H1 (cell line): ENCODE measurements at regions not wholly inside any gene's neighbourhood (a gene's known extent, or its start where the extent isn't known, plus 50 kb on each side); places are given as distances from the start of the nearest gene placed in this dataset.

Experiments used
- CTCF ChIA-PET: fragments of 300-600 bp; sonication (Branson Sonifier 250); formaldehyde crosslinking; loops from one replicate; lab custom pipeline; 2021; ENCODE audit not compliant: partially characterized antibody; lab: Charles Lee
- POLR2A ChIA-PET: fragments of 300-600 bp; sonication (Branson Sonifier 250); formaldehyde crosslinking; loops from one replicate; lab custom pipeline; 2021; ENCODE audit warnings: inconsistent platforms; ENCODE audit not compliant: partially characterized antibody; lab: Charles Lee
- DNase-seq, 2 experiments: peaks; one replicate each; pipeline versions ENCODE4 v3.0.0 to v3.0.0-alpha.2; 2010 to 2022; ENCODE audit warnings: low spot score in 2 of 2, low read depth in 1 of 2, mixed read lengths in 1 of 2
- FAIRE-seq: peaks from 2 replicates; lab custom pipeline; 2011; peaks lifted over from hg19 to GRCh38; lab: Jason Lieb, UNC
- H2AFZ ChIP-seq: 2 replicates; pipeline ENCODE4 v1.8.1; 2012; ENCODE audit warnings: low read length, inconsistent platforms
- H2AK5ac ChIP-seq: 2 replicates; pipeline ENCODE4 v1.6.1; 2013; ENCODE audit warnings: low read depth, low read length
- H2BK120ac ChIP-seq: replicated peaks from 2 replicates; pipeline ENCODE3; 2013; ENCODE audit warnings: low read depth, low read length, inconsistent platforms
- H2BK12ac ChIP-seq: 2 replicates; pipeline ENCODE4 v1.6.1; 2013; ENCODE audit warnings: low read depth, low read length
- H2BK15ac ChIP-seq: 2 replicates; pipeline ENCODE4 v1.6.1; 2013; ENCODE audit warnings: low read length
- H2BK20ac ChIP-seq: 2 replicates; pipeline ENCODE4 v1.6.1; 2013; ENCODE audit warnings: low read length
- H2BK5ac ChIP-seq: 2 replicates; pipeline ENCODE4 v1.6.1; 2013; ENCODE audit warnings: low read depth, low read length
- H3K14ac ChIP-seq: 2 replicates; pipeline ENCODE4 v1.6.1; 2013; ENCODE audit warnings: inconsistent platforms; ENCODE audit not compliant: insufficient read length
- H3K18ac ChIP-seq: 2 replicates; pipeline ENCODE4 v1.6.1; 2013; ENCODE audit warnings: low read length; ENCODE audit errors: extremely low read depth
- H3K23ac ChIP-seq: 2 replicates; pipeline ENCODE4 v1.6.1; 2013; ENCODE audit warnings: inconsistent platforms; ENCODE audit not compliant: insufficient read length
- H3K23me2 ChIP-seq: 2 replicates; pipeline ENCODE4 v1.6.1; 2013; ENCODE audit warnings: low read depth, low read length
- H3K27ac ChIP-seq: 2 replicates; pipeline ENCODE4 v1.6.1; 2011; ENCODE audit warnings: low read depth, low read length, inconsistent platforms
- H3K27me3 ChIP-seq, 4 experiments: replicated peaks in 1 of 4; 1 replicate in 1 of 4; 2 replicates in 3 of 4; pipeline versions ENCODE4 v1.6.1 to v1.8.1; 2011 to 2013; ENCODE audit warnings: low read length in 3 of 4, mild to moderate bottlenecking in 3 of 4, inconsistent platforms in 2 of 4, mixed read lengths in 2 of 4, moderate library complexity in 1 of 4; ENCODE audit not compliant: control insufficient read depth in 3 of 4, insufficient read depth in 3 of 4; ENCODE audit errors: extremely low read depth in 1 of 4
- H3K36me3 ChIP-seq, 4 experiments: 2 replicates each; pipeline versions ENCODE4 v1.6.1 to v1.8.1; 2011 to 2013; ENCODE audit warnings: mild to moderate bottlenecking in 4 of 4, low read length in 3 of 4, moderate library complexity in 2 of 4, control low read depth in 1 of 4, inconsistent platforms in 1 of 4; ENCODE audit not compliant: insufficient read depth in 4 of 4, control insufficient read depth in 2 of 4
- H3K4ac ChIP-seq: replicated peaks from 2 replicates; pipeline ENCODE3; 2013; ENCODE audit warnings: low read length, low read depth, mixed read lengths, inconsistent platforms; ENCODE audit not compliant: insufficient read length
- H3K4me1 ChIP-seq, 4 experiments: replicated peaks in 1 of 4; 1 replicate in 1 of 4; 2 replicates in 3 of 4; pipeline versions ENCODE4 v1.6.1 to v1.8.1; 2011 to 2013; ENCODE audit warnings: low read length in 3 of 4, inconsistent platforms in 2 of 4, mixed read lengths in 1 of 4; ENCODE audit not compliant: insufficient read depth in 4 of 4, control insufficient read depth in 3 of 4
- H3K4me2 ChIP-seq, 2 experiments: 2 replicates each; pipeline versions ENCODE4 v1.6.1 to v1.8.1; 2011 to 2013; ENCODE audit warnings: low read depth in 2 of 2, low read length in 2 of 2, control low read depth in 1 of 2, inconsistent platforms in 1 of 2, mild to moderate bottlenecking in 1 of 2; ENCODE audit not compliant: insufficient read depth in 1 of 2
- H3K4me3 ChIP-seq, 4 experiments: fragments of 200-600, 300-600 bp in 1 of 4; sonication (generic), shearing (Covaris generic), sonication (Bioruptor Twin) in 1 of 4; 2 replicates each; pipeline versions ENCODE4 v1.5.1 to v1.8.1; 2011 to 2016; ENCODE audit warnings: low read length in 4 of 4, low read depth in 3 of 4, control low read depth in 2 of 4, inconsistent platforms in 2 of 4, mild to moderate bottlenecking in 2 of 4, mixed read lengths in 1 of 4, moderate library complexity in 1 of 4; ENCODE audit not compliant: insufficient read depth in 2 of 4; ENCODE audit errors: extremely low read depth in 1 of 4
- H3K56ac ChIP-seq: replicated peaks from 2 replicates; pipeline ENCODE3; 2013; ENCODE audit warnings: low read depth, mild to moderate bottlenecking, mixed read lengths, low read length, inconsistent platforms; ENCODE audit not compliant: insufficient read length
- H3K79me1 ChIP-seq: 2 replicates; pipeline ENCODE4 v1.6.1; 2013; ENCODE audit warnings: low read depth, low read length, control low read depth
- H3K79me2 ChIP-seq, 2 experiments: 2 replicates each; pipeline versions ENCODE4 v1.6.1 to v1.8.1; 2012 to 2013; ENCODE audit warnings: low read length in 2 of 2, mild to moderate bottlenecking in 2 of 2, inconsistent platforms in 1 of 2; ENCODE audit not compliant: insufficient read depth in 2 of 2, control insufficient read depth in 1 of 2
- H3K9ac ChIP-seq, 4 experiments: replicated peaks in 1 of 4; 1 replicate in 1 of 4; 2 replicates in 3 of 4; pipeline versions ENCODE4 v1.6.1 to v1.8.1; 2011 to 2013; ENCODE audit warnings: low read depth in 3 of 4, low read length in 3 of 4, control low read depth in 2 of 4, mild to moderate bottlenecking in 2 of 4, moderate library complexity in 2 of 4, inconsistent platforms in 1 of 4; ENCODE audit errors: extremely low read depth in 1 of 4
- H3K9me3 ChIP-seq, 2 experiments: 2 replicates each; pipeline versions ENCODE4 v1.6.1 to v1.8.1; 2012 to 2013; ENCODE audit warnings: mild to moderate bottlenecking in 2 of 2, moderate library complexity in 2 of 2, control low read depth in 1 of 2, inconsistent platforms in 1 of 2, low read depth in 1 of 2, low read length in 1 of 2, mixed read lengths in 1 of 2; ENCODE audit not compliant: insufficient read depth in 2 of 2
- H4K20me1 ChIP-seq, 2 experiments: replicated peaks in 1 of 2; 2 replicates each; pipeline versions ENCODE3 to v1.8.1; 2011 to 2013; ENCODE audit warnings: inconsistent platforms in 2 of 2, low read length in 2 of 2, mild to moderate bottlenecking in 1 of 2; ENCODE audit not compliant: insufficient read depth in 2 of 2, control insufficient read depth in 1 of 2
- H4K5ac ChIP-seq: 2 replicates; pipeline ENCODE4 v1.6.1; 2013; ENCODE audit warnings: low read length, low read depth, mixed read lengths, inconsistent platforms; ENCODE audit not compliant: insufficient read length
- H4K8ac ChIP-seq: 2 replicates; pipeline ENCODE4 v1.8.0; 2013; ENCODE audit warnings: mild to moderate bottlenecking, moderate library complexity, low read length, inconsistent platforms; ENCODE audit not compliant: insufficient read depth; ENCODE audit errors: extremely low read depth
- H4K91ac ChIP-seq: replicated peaks from 2 replicates; pipeline ENCODE3; 2013; ENCODE audit warnings: low read length, mixed read lengths, inconsistent platforms; ENCODE audit not compliant: insufficient read length
- ATF3 ChIP-seq: IDR thresholded peaks from 2 replicates; pipeline ENCODE4 v1.6.1; 2011; ENCODE audit warnings: low read depth, mild to moderate bottlenecking, low read length; ENCODE audit not compliant: insufficient read depth
- BRCA1 ChIP-seq: IDR thresholded peaks from 2 replicates; pipeline ENCODE4 v1.6.1; 2012; ENCODE audit warnings: low read depth, low read length, improper control_type of control experiment
- EGR1 ChIP-seq: IDR thresholded peaks from 2 replicates; pipeline ENCODE4 v1.6.1; 2011; ENCODE audit warnings: low read depth, low read length, borderline replicate concordance
- EP300 ChIP-seq, 2 experiments: IDR thresholded peaks; 1 replicate in 1 of 2; 2 replicates in 1 of 2; pipeline ENCODE4 v1.6.1; 2011 to 2012; ENCODE audit warnings: low read depth in 2 of 2, low read length in 2 of 2, mild to moderate bottlenecking in 2 of 2, borderline replicate concordance in 1 of 2, inconsistent platforms in 1 of 2, moderate library complexity in 1 of 2
- FOSL1 ChIP-seq: IDR thresholded peaks from 2 replicates; pipeline ENCODE4 v1.6.1; 2011; ENCODE audit warnings: mild to moderate bottlenecking, low read depth, low read length, moderate library complexity; ENCODE audit not compliant: insufficient read depth
- GABPA ChIP-seq: IDR thresholded peaks from 2 replicates; pipeline ENCODE4 v1.6.1; 2011; ENCODE audit warnings: mild to moderate bottlenecking, low read length, moderate library complexity, borderline replicate concordance; ENCODE audit not compliant: insufficient read depth
- HDAC6 ChIP-seq: IDR thresholded peaks from one replicate; pipeline ENCODE4 v1.7.1; 2012; ENCODE audit warnings: low read depth, mild to moderate bottlenecking, inconsistent platforms, low read length, moderate library complexity
- KDM4A ChIP-seq: IDR thresholded peaks from one replicate; pipeline ENCODE4 v1.7.1; 2012; ENCODE audit warnings: low read depth, mild to moderate bottlenecking, moderate library complexity, low read length, inconsistent platforms; ENCODE audit not compliant: severe bottlenecking
- NANOG ChIP-seq: IDR thresholded peaks from 2 replicates; pipeline ENCODE4 v1.6.1; 2011; ENCODE audit warnings: low read length, low read depth, mild to moderate bottlenecking, inconsistent platforms; ENCODE audit not compliant: insufficient read depth, poor library complexity, severe bottlenecking
- NRF1 ChIP-seq: IDR thresholded peaks from 2 replicates; pipeline ENCODE4 v1.6.1; 2011; ENCODE audit warnings: mild to moderate bottlenecking, low read depth, low read length, improper control_type of control experiment
- POLR2A ChIP-seq, 2 experiments: IDR thresholded peaks; 1 replicate in 1 of 2; 2 replicates in 1 of 2; pipeline ENCODE4 v1.6.1; 2011; ENCODE audit warnings: low read depth in 2 of 2, low read length in 2 of 2, mild to moderate bottlenecking in 2 of 2; ENCODE audit errors: control extremely low read depth in 1 of 2
- POU5F1 ChIP-seq: IDR thresholded peaks from 2 replicates; pipeline ENCODE4 v1.6.1; 2011; ENCODE audit warnings: low read depth, mild to moderate bottlenecking, low read length, moderate library complexity
- RAD21 ChIP-seq, 2 experiments: IDR thresholded peaks in 1 of 2; conservative IDR thresholded peaks in 1 of 2; 2 replicates each; pipeline ENCODE4 v1.6.1; 2011; ENCODE audit warnings: low read depth in 2 of 2, low read length in 2 of 2, improper control_type of control experiment in 1 of 2, inconsistent platforms in 1 of 2, mild to moderate bottlenecking in 1 of 2, moderate library complexity in 1 of 2
- SRF ChIP-seq: IDR thresholded peaks from 2 replicates; pipeline ENCODE4 v1.6.1; 2011; ENCODE audit warnings: mild to moderate bottlenecking, low read depth, low read length, moderate library complexity
- TCF12 ChIP-seq: IDR thresholded peaks from 2 replicates; pipeline ENCODE4 v1.6.1; 2011; ENCODE audit warnings: low read depth, mild to moderate bottlenecking, low read length
- YY1 ChIP-seq: IDR thresholded peaks from 2 replicates; pipeline ENCODE4 v1.6.1; 2011; ENCODE audit warnings: low read depth, mild to moderate bottlenecking, low read length
- WGBS, 2 experiments: shearing (Covaris generic) in 1 of 2; methylation state at CpG; one replicate each; pipeline versions ENCODE4 v1.1.6 to v1.1.7; 2013 to 2015; ENCODE audit warnings: low lambda C conversion rate in 2 of 2, mixed read lengths in 2 of 2, inconsistent platforms in 1 of 2, low coverage in 1 of 2, missing lambda C conversion rate in 1 of 2; ENCODE audit not compliant: insufficient replicate concordance in 2 of 2, insufficient coverage in 1 of 2, insufficient read length in 1 of 2; ENCODE audit errors: extremely low coverage in 1 of 2, missing lambda C conversion rate in 1 of 2; 5-methylcytosine and 5-hydroxymethylcytosine counted together

DNA sequence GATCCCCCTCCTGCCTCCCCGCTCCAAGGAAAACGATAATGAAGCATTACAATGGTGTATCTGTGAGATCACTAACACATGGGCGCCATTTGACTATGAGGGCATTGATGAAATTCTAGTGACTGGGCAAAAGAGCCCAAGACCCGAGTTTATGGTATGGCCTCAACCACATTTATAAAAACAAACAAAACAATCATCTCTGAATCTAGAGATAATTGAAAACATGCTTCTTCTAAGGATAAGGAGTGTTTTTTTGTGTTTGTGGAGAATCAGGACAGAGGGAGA, 100.9 kb upstream of the SEMA6A start:
- H3K4me2 ChIP-seq = no peak overlapping the region
- H3K36me3 ChIP-seq = no peaks in the 10 kb centered on the region
- no peak overlapping the region for H3K14ac ChIP-seq
- no peak overlapping the region for H2BK120ac ChIP-seq
- no peak overlapping the region for H2BK12ac ChIP-seq
- H2BK15ac ChIP-seq = no peak overlapping the region
- H3K9ac ChIP-seq = no peak overlapping the region
- no peak overlapping the region for H3K27ac ChIP-seq
- no peak overlapping the region for H4K91ac ChIP-seq
- CTCF ChIA-PET = no interaction called here
- H3K4me3 ChIP-seq = no peak overlapping the region
- no peaks in the 10 kb centered on the region for H4K20me1 ChIP-seq
- no peaks in the 10 kb centered on the region for H3K79me2 ChIP-seq
- no peak overlapping the region for H2BK20ac ChIP-seq
- 98% methylated on average over 4 of the region's 4 CpGs; no CpG with 5 or more reads in 1 of the 2 experiments for WGBS, 2 experiments
- POLR2A ChIA-PET = no interaction called here
- no peak overlapping the region for H3K56ac ChIP-seq
- no peak overlapping the region for H2AFZ ChIP-seq
- no peak overlapping the region for H2BK5ac ChIP-seq
- H3K23me2 ChIP-seq = no peaks in the 10 kb centered on the region
- H3K4ac ChIP-seq = no peak overlapping the region
- no peak for DNase-seq
- no peak for FAIRE-seq
- no peaks in the 10 kb centered on the region for H3K27me3 ChIP-seq
- no peak overlapping the region for H2AK5ac ChIP-seq
- no peaks in the 10 kb centered on the region for H3K4me1 ChIP-seq
- no peak overlapping the region for H3K18ac ChIP-seq
- no peaks in the 10 kb centered on the region for H3K9me3 ChIP-seq
- no peaks in the 10 kb centered on the region for H3K79me1 ChIP-seq
- H4K8ac ChIP-seq = no peak overlapping the region
- H4K5ac ChIP-seq = no peak overlapping the region
- no peak overlapping the region for H3K23ac ChIP-seq
- TF ChIP-seq POLR2A (IDR thresholded peaks at IDR 0.05; ENCODE audit: control extremely low read depth in 1 of 2, low read depth in 2 of 2, low read length in 2 of 2) = no peak
- TF ChIP-seq RAD21 (IDR thresholded peaks at IDR 0.05 in 1 of 2, conservative IDR thresholded peaks at IDR 0.05 in 1 of 2; ENCODE audit: low read depth in 2 of 2, low read length in 2 of 2) = no peak
- TF ChIP-seq GABPA = no peak
- no peak for TF ChIP-seq ATF3
- no peak for TF ChIP-seq EP300 (IDR thresholded peaks at IDR 0.05; ENCODE audit: borderline replicate concordance in 1 of 2, low read depth in 2 of 2, low read length in 2 of 2)
- no peak for TF ChIP-seq NANOG
- no peak for TF ChIP-seq YY1
- TF ChIP-seq EGR1 = no peak
- no peak for TF ChIP-seq SRF
- TF ChIP-seq POU5F1 = no peak
- TF ChIP-seq KDM4A = no peak
- no peak for TF ChIP-seq FOSL1
- TF ChIP-seq BRCA1 = no peak
- no peak for TF ChIP-seq TCF12
- TF ChIP-seq HDAC6 = no peak
- no peak for TF ChIP-seq NRF1
